HepG2 (cell line): ENCODE measurements at regions not wholly inside any gene's neighbourhood (a gene's known extent, or its start where the extent isn't known, plus 50 kb on each side); places are given as distances from the start of the nearest gene placed in this dataset.

Source experiments
- ATAC-seq: fragments of 200-7000 bp; cut with Tn5 transposase; 3 replicates; pipeline ENCODE4 v1.9.1; 2020; ENCODE audit warnings: mild to moderate bottlenecking, moderate library complexity
- BruUV-seq: library from RNA; stranded (reverse); fragments of 400-500 nt; replicated peaks from 2 replicates; lab custom pipeline; 2021; lab: Mats Ljungman, UMichigan
- CTCF ChIA-PET: fragments of 300-600 bp; formaldehyde crosslinking; extraction: SDS; loops from one replicate; lab custom pipeline; 2021; ENCODE audit warnings: low total read pairs, inconsistent platforms, low intra/inter-chr PET ratio; lab: Yijun Ruan, JAX
- POLR2A ChIA-PET: fragments of 350-600 bp; sonication (Branson Sonifier 250); formaldehyde crosslinking; loops from one replicate; lab custom pipeline; 2020; ENCODE audit warnings: antibody characterized with exemption, inconsistent platforms; lab: Yijun Ruan, JAX
- DNase-seq: peaks from one replicate; pipeline ENCODE4 v3.0.0-alpha.2; 2015; ENCODE audit warnings: low spot score
- FAIRE-seq: peaks from 3 replicates; lab custom pipeline; 2011; peaks lifted over from hg19 to GRCh38; lab: Jason Lieb, UNC
- H2AFZ ChIP-seq: one replicate; pipeline ENCODE4 v1.6.1; 2011; ENCODE audit warnings: low read length, inconsistent platforms
- H3K27ac ChIP-seq: fragments of 300-600 bp; 3 replicates; pipeline ENCODE4 v1.8.0; 2011; ENCODE audit warnings: mixed run types, mild to moderate bottlenecking, mixed read lengths, low read length, inconsistent platforms; ENCODE audit not compliant: insufficient read depth; ENCODE audit errors: extremely low read length
- H3K27me3 ChIP-seq, 2 experiments: fragments of 200-600 bp in 1 of 2; 2 replicates in 1 of 2; 3 replicates in 1 of 2; pipeline versions ENCODE4 v1.6.0 to v1.8.0; 2011; ENCODE audit warnings: low read length in 2 of 2, mild to moderate bottlenecking in 2 of 2, moderate library complexity in 2 of 2, inconsistent platforms in 1 of 2; ENCODE audit not compliant: insufficient read depth in 2 of 2, control insufficient read depth in 1 of 2
- H3K36me3 ChIP-seq, 2 experiments: fragments of 200-600 bp in 1 of 2; replicated peaks in 1 of 2; 2 replicates in 1 of 2; 3 replicates in 1 of 2; pipeline versions ENCODE4 v1.5.1 to v1.8.0; 2011; ENCODE audit warnings: low read length in 2 of 2, inconsistent platforms in 1 of 2; ENCODE audit not compliant: insufficient read depth in 2 of 2, control insufficient read depth in 1 of 2
- H3K4me1 ChIP-seq: 2 replicates; pipeline ENCODE4 v1.5.1; 2012; ENCODE audit warnings: low read length, inconsistent platforms; ENCODE audit not compliant: insufficient read depth
- H3K4me2 ChIP-seq: 2 replicates; pipeline ENCODE4 v1.6.0; 2011; ENCODE audit warnings: low read depth, low read length, inconsistent platforms
- H3K4me3 ChIP-seq, 3 experiments: fragments of 200-600 bp in 1 of 3; sonication (generic), shearing (Covaris generic) in 1 of 3; replicated peaks in 1 of 3; 2 replicates each; pipeline ENCODE4 v1.5.1; 2011 to 2016; ENCODE audit warnings: low read length in 3 of 3, inconsistent platforms in 2 of 3, low read depth in 2 of 3, mild to moderate bottlenecking in 2 of 3, control low read depth in 1 of 3, mixed read lengths in 1 of 3; ENCODE audit not compliant: insufficient read depth in 1 of 3
- H3K79me2 ChIP-seq: one replicate; pipeline ENCODE4 v1.6.1; 2011; ENCODE audit warnings: low read length, inconsistent platforms; ENCODE audit not compliant: insufficient read depth
- H3K9ac ChIP-seq: 2 replicates; pipeline ENCODE4 v1.6.0; 2011; ENCODE audit warnings: mild to moderate bottlenecking, low read depth, low read length, inconsistent platforms; ENCODE audit not compliant: insufficient read depth
- H3K9me3 ChIP-seq: 2 replicates; pipeline ENCODE4 v1.5.1; 2012; ENCODE audit warnings: mild to moderate bottlenecking, low read length
- H4K20me1 ChIP-seq: 2 replicates; pipeline ENCODE4 v1.6.0; 2011; ENCODE audit warnings: inconsistent platforms, mild to moderate bottlenecking, low read length, moderate library complexity; ENCODE audit not compliant: insufficient read depth
- ELF4 ChIP-seq: sonication (generic); formaldehyde crosslinking; IDR thresholded peaks from 2 replicates; pipeline ENCODE4 v1.5.0; 2020; ENCODE audit warnings: missing genetic modification reagents, mild to moderate bottlenecking, moderate library complexity, borderline replicate concordance
- MAFK ChIP-seq, 2 experiments: IDR thresholded peaks in 1 of 2; conservative IDR thresholded peaks in 1 of 2; 2 replicates each; pipeline ENCODE4 v1.6.1; 2011; ENCODE audit warnings: improper control_type of control experiment in 2 of 2, low read length in 2 of 2
- NFATC3 ChIP-seq: sonication (generic); formaldehyde crosslinking; IDR thresholded peaks from 2 replicates; pipeline ENCODE4 v1.5.1; 2020; ENCODE audit warnings: mild to moderate bottlenecking, missing genetic modification reagents
- NFE2 ChIP-seq: sonication (generic); formaldehyde crosslinking; IDR thresholded peaks from 2 replicates; pipeline ENCODE4 v1.4.0; 2020; ENCODE audit warnings: missing genetic modification reagents
- SNAPC2 ChIP-seq: sonication (generic); formaldehyde crosslinking; IDR thresholded peaks from 2 replicates; pipeline ENCODE4 v1.8.1; 2022; ENCODE audit warnings: mild to moderate bottlenecking, missing genetic modification reagents
- ZNF7 ChIP-seq: IDR thresholded peaks from 2 replicates; pipeline ENCODE4 v1.6.1; 2016; ENCODE audit warnings: missing biosample characterization, missing genetic modification reagents
- ZNF747 ChIP-seq: sonication (generic); formaldehyde crosslinking; IDR thresholded peaks from 2 replicates; pipeline ENCODE4 v1.8.1; 2023; ENCODE audit warnings: missing genetic modification reagents, mild to moderate bottlenecking, borderline replicate concordance
- WGBS: methylation state at CpG from one replicate; pipeline ENCODE4 v1.1.6; 2017; ENCODE audit warnings: low lambda C conversion rate; 5-methylcytosine and 5-hydroxymethylcytosine counted together
- in situ Hi-C: cut with HindIII; loops from 2 replicates; pipeline ENCODE4 v1.10.0; 2017; ENCODE audit warnings: low pct_unique_long_range_greater_than_20kb; ENCODE audit not compliant: extremely low pct_ligation_motif_present
- intact Hi-C: fragments of 100-400 bp; cut with micrococcal nuclease; formaldehyde crosslinking; loops from one replicate; pipeline ENCODE4 v1.10.0; 2022; ENCODE audit not compliant: unreplicated experiment
- TF ChIP-seq, protein P1 (sequence below): sonication (generic); formaldehyde crosslinking; IDR thresholded peaks from 2 replicates; pipeline ENCODE4 v1.4.0; 2020; ENCODE audit warnings: mild to moderate bottlenecking, missing genetic modification reagents
- TF ChIP-seq, protein P2 (sequence below): fragments of 450-650 bp; IDR thresholded peaks from 2 replicates; pipeline ENCODE4 v1.6.1; 2016
- TF ChIP-seq, protein P3 (sequence below): sonication (generic); formaldehyde crosslinking; conservative IDR thresholded peaks from 2 replicates; pipeline ENCODE4 v1.8.0; 2022; ENCODE audit warnings: low read depth, missing genetic modification reagents

DNA sequence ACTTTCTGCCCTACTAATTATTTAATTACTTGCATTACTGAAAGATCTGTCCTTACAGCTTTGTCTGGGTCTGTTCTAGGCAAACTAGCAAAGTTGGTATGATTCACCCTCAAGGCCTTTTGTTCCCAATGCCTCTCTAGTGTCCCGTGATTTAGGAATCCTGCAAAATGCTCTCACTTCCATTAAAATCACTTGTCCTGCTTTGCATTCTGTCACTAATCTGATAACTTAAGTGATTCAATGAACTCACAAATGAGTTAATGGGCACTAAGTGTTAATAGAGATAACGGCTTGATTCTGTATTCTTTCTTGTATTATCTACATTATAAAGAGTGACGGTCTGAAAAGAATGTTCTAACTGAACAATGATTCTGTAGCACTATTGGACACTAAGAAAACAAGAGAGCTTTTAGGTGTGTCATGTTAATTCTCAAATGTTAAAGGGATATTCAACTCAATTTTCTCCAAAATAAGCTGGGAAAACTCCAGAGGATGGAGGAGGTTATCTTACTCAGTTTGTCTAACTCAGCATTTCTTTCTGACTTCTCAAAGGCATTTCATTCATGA is 697.3 kb downstream of the CETN3 start:
- BruUV-seq: no TSS peak
- Histone ChIP-seq H3K9me3 (no peaks in the 10 kb centered on the region), H3K4me2 (no peak overlapping the region), H4K20me1 (no peaks in the 10 kb centered on the region), H3K36me3 (no peaks in the 10 kb centered on the region), H2AFZ (no peak overlapping the region), H3K79me2 (no peaks in the 10 kb centered on the region), H3K4me3 (no peak overlapping the region), H3K27ac (no peak overlapping the region), H3K27me3 (no peaks in the 10 kb centered on the region), H3K4me1 (no peaks in the 10 kb centered on the region), H3K9ac (no peak overlapping the region)
- DNase-seq (no peak), ATAC-seq (no peak), FAIRE-seq (no peak)
- TF ChIP-seq ELF4 (CRISPR knock-in tag) (no peak), NFE2 (CRISPR knock-in tag) (no peak), NFATC3 (no peak), SNAPC2 (CRISPR knock-in tag) (no peak), MAFK (conservative IDR thresholded peaks at IDR 0.05 in 1 of 2, IDR thresholded peaks at IDR 0.05 in 1 of 2; ENCODE audit: low read length in 2 of 2) (peak in 1 of 2 experiments; percentile 44; a peak in 1 of 4 replicates), ZNF747 (CRISPR knock-in tag) (no peak)
- CTCF ChIA-PET: no interaction called here
- in situ Hi-C loops: no loop called here
- POLR2A ChIA-PET: no interaction called here
- WGBS: 4% methylated on average over 3 of the region's 3 CpGs
- intact Hi-C loops: no loop called here

DNA sequence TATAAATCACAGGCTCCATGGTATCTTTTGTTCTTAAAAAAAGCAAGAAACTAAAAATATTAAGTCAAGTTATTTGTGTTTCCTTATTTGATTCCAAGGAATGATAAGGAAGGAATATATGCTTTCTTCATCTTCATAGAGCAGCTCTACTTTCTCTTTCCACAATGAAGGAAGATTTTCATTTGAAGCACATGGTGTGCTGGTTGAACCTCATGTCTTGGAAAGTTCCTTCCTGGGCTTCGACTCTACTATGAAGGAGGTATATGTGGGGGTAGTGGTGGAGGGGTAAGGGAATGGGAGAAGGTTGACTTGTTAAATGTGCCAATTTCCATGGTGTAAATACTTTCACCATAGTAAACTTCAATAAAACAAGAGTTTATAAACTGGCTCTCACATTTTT is 698.0 kb downstream of the CETN3 start:
- no peak for ATAC-seq
- in situ Hi-C loops: no loop called here
- TF ChIP-seq ZNF7: no peak
- TF ChIP-seq, protein P1, sequence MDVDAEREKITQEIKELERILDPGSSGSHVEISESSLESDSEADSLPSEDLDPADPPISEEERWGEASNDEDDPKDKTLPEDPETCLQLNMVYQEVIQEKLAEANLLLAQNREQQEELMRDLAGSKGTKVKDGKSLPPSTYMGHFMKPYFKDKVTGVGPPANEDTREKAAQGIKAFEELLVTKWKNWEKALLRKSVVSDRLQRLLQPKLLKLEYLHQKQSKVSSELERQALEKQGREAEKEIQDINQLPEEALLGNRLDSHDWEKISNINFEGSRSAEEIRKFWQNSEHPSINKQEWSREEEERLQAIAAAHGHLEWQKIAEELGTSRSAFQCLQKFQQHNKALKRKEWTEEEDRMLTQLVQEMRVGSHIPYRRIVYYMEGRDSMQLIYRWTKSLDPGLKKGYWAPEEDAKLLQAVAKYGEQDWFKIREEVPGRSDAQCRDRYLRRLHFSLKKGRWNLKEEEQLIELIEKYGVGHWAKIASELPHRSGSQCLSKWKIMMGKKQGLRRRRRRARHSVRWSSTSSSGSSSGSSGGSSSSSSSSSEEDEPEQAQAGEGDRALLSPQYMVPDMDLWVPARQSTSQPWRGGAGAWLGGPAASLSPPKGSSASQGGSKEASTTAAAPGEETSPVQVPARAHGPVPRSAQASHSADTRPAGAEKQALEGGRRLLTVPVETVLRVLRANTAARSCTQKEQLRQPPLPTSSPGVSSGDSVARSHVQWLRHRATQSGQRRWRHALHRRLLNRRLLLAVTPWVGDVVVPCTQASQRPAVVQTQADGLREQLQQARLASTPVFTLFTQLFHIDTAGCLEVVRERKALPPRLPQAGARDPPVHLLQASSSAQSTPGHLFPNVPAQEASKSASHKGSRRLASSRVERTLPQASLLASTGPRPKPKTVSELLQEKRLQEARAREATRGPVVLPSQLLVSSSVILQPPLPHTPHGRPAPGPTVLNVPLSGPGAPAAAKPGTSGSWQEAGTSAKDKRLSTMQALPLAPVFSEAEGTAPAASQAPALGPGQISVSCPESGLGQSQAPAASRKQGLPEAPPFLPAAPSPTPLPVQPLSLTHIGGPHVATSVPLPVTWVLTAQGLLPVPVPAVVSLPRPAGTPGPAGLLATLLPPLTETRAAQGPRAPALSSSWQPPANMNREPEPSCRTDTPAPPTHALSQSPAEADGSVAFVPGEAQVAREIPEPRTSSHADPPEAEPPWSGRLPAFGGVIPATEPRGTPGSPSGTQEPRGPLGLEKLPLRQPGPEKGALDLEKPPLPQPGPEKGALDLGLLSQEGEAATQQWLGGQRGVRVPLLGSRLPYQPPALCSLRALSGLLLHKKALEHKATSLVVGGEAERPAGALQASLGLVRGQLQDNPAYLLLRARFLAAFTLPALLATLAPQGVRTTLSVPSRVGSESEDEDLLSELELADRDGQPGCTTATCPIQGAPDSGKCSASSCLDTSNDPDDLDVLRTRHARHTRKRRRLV (CRISPR knock-in tag): no peak
- TF ChIP-seq, protein P2, sequence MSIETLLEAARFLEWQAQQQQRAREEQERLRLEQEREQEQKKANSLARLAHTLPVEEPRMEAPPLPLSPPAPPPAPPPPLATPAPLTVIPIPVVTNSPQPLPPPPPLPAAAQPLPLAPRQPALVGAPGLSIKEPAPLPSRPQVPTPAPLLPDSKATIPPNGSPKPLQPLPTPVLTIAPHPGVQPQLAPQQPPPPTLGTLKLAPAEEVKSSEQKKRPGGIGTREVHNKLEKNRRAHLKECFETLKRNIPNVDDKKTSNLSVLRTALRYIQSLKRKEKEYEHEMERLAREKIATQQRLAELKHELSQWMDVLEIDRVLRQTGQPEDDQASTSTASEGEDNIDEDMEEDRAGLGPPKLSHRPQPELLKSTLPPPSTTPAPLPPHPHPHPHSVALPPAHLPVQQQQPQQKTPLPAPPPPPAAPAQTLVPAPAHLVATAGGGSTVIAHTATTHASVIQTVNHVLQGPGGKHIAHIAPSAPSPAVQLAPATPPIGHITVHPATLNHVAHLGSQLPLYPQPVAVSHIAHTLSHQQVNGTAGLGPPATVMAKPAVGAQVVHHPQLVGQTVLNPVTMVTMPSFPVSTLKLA: peak; percentile 98
- TF ChIP-seq, protein P3, sequence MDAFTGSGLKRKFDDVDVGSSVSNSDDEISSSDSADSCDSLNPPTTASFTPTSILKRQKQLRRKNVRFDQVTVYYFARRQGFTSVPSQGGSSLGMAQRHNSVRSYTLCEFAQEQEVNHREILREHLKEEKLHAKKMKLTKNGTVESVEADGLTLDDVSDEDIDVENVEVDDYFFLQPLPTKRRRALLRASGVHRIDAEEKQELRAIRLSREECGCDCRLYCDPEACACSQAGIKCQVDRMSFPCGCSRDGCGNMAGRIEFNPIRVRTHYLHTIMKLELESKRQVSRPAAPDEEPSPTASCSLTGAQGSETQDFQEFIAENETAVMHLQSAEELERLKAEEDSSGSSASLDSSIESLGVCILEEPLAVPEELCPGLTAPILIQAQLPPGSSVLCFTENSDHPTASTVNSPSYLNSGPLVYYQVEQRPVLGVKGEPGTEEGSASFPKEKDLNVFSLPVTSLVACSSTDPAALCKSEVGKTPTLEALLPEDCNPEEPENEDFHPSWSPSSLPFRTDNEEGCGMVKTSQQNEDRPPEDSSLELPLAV: no peak

More for the DNA sequence above, 698.0 kb downstream of the CETN3 start:
- Histone ChIP-seq H4K20me1 (no peaks in the 10 kb centered on the region), H3K4me2 (no peak overlapping the region), H2AFZ (no peak overlapping the region), H3K9me3 (no peaks in the 10 kb centered on the region), H3K27ac (no peak overlapping the region), H3K4me3 (no peak overlapping the region), H3K27me3 (no peaks in the 10 kb centered on the region), H3K36me3 (no peaks in the 10 kb centered on the region), H3K9ac (no peak overlapping the region), H3K79me2 (no peaks in the 10 kb centered on the region), H3K4me1 (no peaks in the 10 kb centered on the region)
- no TSS peak for BruUV-seq
- FAIRE-seq (no peak), DNase-seq (no peak)
- intact Hi-C loops: no loop called here
- POLR2A ChIA-PET: no interaction called here
- CTCF ChIA-PET: no interaction called here
- 0% methylated on average over 1 of the region's 1 CpG for WGBS
